Parathyroid adenoma (tissue), 2 donors: ENCODE measurements at regions not wholly inside any gene's neighbourhood (a gene's known extent, or its start where the extent isn't known, plus 50 kb on each side); places are given as distances from the start of the nearest gene placed in this dataset.

ENCODE experiments used
- H2AFZ ChIP-seq: fragments of 300-600 bp; sonication (generic); one replicate; pipeline ENCODE4 v1.7.0; 2017; ENCODE audit warnings: antibody characterized with exemption, mild to moderate bottlenecking
- H3K27ac ChIP-seq: fragments of 300-600 bp; sonication (generic); one replicate; pipeline ENCODE4 v1.7.0; 2017
- H3K27me3 ChIP-seq: fragments of 300-600 bp; sonication (generic); one replicate; pipeline ENCODE4 v1.7.0; 2017; ENCODE audit warnings: low read length; ENCODE audit not compliant: control insufficient read depth, insufficient read depth
- H3K36me3 ChIP-seq: fragments of 300-600 bp; sonication (generic); one replicate; pipeline ENCODE4 v1.7.0; 2017; ENCODE audit warnings: low read length; ENCODE audit not compliant: control insufficient read depth, insufficient read depth
- H3K4me1 ChIP-seq: fragments of 300-600 bp; sonication (generic); one replicate; pipeline ENCODE4 v1.7.0; 2017; ENCODE audit warnings: control low read depth
- H3K4me2 ChIP-seq: fragments of 300-600 bp; sonication (generic); one replicate; pipeline ENCODE4 v1.7.0; 2017; ENCODE audit warnings: low read length
- H3K4me3 ChIP-seq: fragments of 300-600 bp; sonication (generic); one replicate; pipeline ENCODE4 v1.7.0; 2017; ENCODE audit warnings: low read depth, low read length
- H3K79me2 ChIP-seq: fragments of 300-600 bp; sonication (generic); one replicate; pipeline ENCODE4 v1.7.0; 2017; ENCODE audit warnings: control low read depth
- H3K9ac ChIP-seq: fragments of 300-600 bp; sonication (generic); one replicate; pipeline ENCODE4 v1.7.0; 2017; ENCODE audit warnings: mild to moderate bottlenecking
- H3K9me3 ChIP-seq: fragments of 300-600 bp; sonication (generic); one replicate; pipeline ENCODE4 v1.7.0; 2017; ENCODE audit warnings: low read length; ENCODE audit not compliant: control insufficient read depth
- CTCF ChIP-seq: fragments of 300-600 bp; sonication (generic); IDR thresholded peaks from one replicate; pipeline ENCODE4 v1.7.0; 2017; ENCODE audit warnings: antibody characterized with exemption, mild to moderate bottlenecking
- donor health status: primary hyperparathyroidism.

DNA sequence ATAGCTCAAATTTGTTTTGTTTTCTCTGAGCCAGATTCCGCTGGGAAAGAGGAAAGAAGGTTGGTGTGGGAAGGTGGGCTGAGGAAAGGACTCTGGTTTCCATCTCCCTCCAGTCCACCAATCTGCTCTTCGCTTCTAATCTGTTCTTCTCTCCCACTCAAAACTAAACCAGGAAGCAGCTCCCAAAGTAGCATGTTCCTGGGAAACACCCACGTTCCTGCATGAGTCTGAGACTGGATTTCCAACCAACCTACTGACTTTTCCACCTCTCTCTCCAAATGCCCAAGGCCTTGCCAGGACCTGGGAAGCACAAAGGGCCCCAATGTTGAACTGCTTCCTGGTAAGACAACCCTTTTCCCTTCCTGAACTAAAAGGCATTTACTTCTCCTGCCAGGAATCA lies 110.2 kb downstream of the WT1 start:
- Histone ChIP-seq H3K27ac (no peak overlapping the region), H3K4me3 (no peak overlapping the region), H3K9me3 (no peaks in the 10 kb centered on the region), H3K4me2 (no peak overlapping the region), H3K9ac (no peak overlapping the region), H3K79me2 (no peaks in the 10 kb centered on the region), H3K4me1 (no peaks in the 10 kb centered on the region), H3K27me3 (no peaks in the 10 kb centered on the region), H2AFZ (no peak overlapping the region), H3K36me3 (no peaks in the 10 kb centered on the region)
- no peak for TF ChIP-seq CTCF

DNA sequence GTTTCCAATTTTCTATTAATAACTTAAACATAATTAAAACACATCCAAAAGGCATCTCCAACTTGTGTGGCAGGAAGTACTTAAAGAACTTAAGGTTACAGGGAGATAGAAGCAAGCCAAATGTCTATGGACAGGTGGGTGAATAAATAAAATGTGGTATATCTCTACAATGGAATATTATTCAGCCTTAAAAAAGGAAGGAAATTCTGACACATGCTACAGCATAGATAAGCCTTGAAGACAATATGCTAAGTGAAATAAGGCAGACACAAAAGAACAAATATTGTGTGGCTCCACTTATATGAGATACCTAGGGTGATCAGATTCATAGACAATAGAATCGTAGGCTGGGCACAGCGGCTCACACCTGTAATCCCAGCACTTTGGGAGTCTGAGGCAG lies 109.6 kb downstream of the WT1 start:
- Histone ChIP-seq H3K36me3 (no peaks in the 10 kb centered on the region), H3K4me3 (no peak overlapping the region), H3K4me2 (no peak overlapping the region), H3K9ac (no peak overlapping the region), H3K27ac (no peak overlapping the region), H3K4me1 (no peaks in the 10 kb centered on the region), H3K79me2 (no peaks in the 10 kb centered on the region), H2AFZ (no peak overlapping the region), H3K27me3 (no peaks in the 10 kb centered on the region), H3K9me3 (no peaks in the 10 kb centered on the region)
- TF ChIP-seq CTCF, result no peak

GRCh38 chr11:32326522-32326921 lies 108.8 kb downstream of the WT1 start:
- no peak for TF ChIP-seq CTCF
- H3K9ac ChIP-seq, result no peak overlapping the region
- no peaks in the 10 kb centered on the region for H3K4me1 ChIP-seq
- no peak overlapping the region for H3K27ac ChIP-seq
- no peaks in the 10 kb centered on the region for H3K36me3 ChIP-seq
- no peaks in the 10 kb centered on the region for H3K27me3 ChIP-seq
- no peaks in the 10 kb centered on the region for H3K79me2 ChIP-seq
- H2AFZ ChIP-seq, result no peak overlapping the region
- H3K9me3 ChIP-seq, result no peaks in the 10 kb centered on the region
- H3K4me2 ChIP-seq, result no peak overlapping the region
- H3K4me3 ChIP-seq, result no peak overlapping the region

DNA sequence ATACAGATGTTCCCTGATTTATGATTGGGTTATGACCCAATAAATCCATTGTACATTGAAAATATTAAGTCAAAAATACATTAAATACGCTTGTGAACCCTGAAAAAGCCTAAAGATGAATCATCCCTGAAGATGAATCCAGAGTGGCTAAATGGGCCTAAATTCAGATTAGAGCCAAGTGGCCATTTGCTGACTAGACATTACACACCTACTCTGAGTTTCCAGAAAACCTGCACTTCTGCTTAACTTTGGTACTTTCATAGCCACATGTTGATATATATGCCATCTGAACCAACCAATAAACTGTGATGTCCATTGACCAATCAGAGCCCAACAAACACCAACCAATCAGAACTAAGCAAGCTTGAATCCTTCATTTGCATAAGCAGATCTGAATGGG lies 106.9 kb downstream of the WT1 start:
- no peak overlapping the region for H3K4me2 ChIP-seq
- H3K27ac ChIP-seq, result no peak overlapping the region
- H3K36me3 ChIP-seq, result no peaks in the 10 kb centered on the region
- H2AFZ ChIP-seq, result no peak overlapping the region
- H3K79me2 ChIP-seq, result no peaks in the 10 kb centered on the region
- H3K9me3 ChIP-seq, result no peaks in the 10 kb centered on the region
- H3K27me3 ChIP-seq, result no peaks in the 10 kb centered on the region
- H3K9ac ChIP-seq, result no peak overlapping the region
- H3K4me1 ChIP-seq, result no peaks in the 10 kb centered on the region
- TF ChIP-seq CTCF, result no peak
- no peak overlapping the region for H3K4me3 ChIP-seq

- Histone ChIP-seq H3K9me3 (no peaks in the 10 kb centered on the region), H3K4me1 (no peaks in the 10 kb centered on the region), H3K4me2 (no peak overlapping the region), H2AFZ (no peak overlapping the region), H3K9ac (no peak overlapping the region), H3K27me3 (no peaks in the 10 kb centered on the region), H3K27ac (no peak overlapping the region), H3K4me3 (no peak overlapping the region), H3K36me3 (no peaks in the 10 kb centered on the region), H3K79me2 (no peaks in the 10 kb centered on the region)
- no peak for TF ChIP-seq CTCF
Measured at GRCh38 chr11:32331098-32331497, 104.2 kb downstream of the WT1 start.
